ENCODE measurements at regions not wholly inside any gene's neighbourhood (a gene's known extent, or its start where the extent isn't known, plus 50 kb on each side); places are given as distances from the start of the nearest gene placed in this dataset.
A peak's percentile ranks its signal among the peaks of the same experiment; 100 is the strongest.

GRCh38 chr2:145096582-145096981 lies 576.7 kb upstream of the ZEB2 start:
- H3K4me1 ChIP-seq (ENCODE audit: low read depth): no peaks in the 10 kb centered on the region
- H3K36me3 ChIP-seq (ENCODE audit: low read depth): no peaks in the 10 kb centered on the region
- H3K9me3 ChIP-seq: no peaks in the 10 kb centered on the region
- peak; percentile 9 for ATAC-seq
- no peak for TF ChIP-seq CTCF (IDR thresholded peaks at IDR 0.05)
- no peak for DNase-seq
- H3K4me3 ChIP-seq: no peak overlapping the region
- intact Hi-C loops (cut with DNase I, micrococcal nuclease): no loop called here

DNA sequence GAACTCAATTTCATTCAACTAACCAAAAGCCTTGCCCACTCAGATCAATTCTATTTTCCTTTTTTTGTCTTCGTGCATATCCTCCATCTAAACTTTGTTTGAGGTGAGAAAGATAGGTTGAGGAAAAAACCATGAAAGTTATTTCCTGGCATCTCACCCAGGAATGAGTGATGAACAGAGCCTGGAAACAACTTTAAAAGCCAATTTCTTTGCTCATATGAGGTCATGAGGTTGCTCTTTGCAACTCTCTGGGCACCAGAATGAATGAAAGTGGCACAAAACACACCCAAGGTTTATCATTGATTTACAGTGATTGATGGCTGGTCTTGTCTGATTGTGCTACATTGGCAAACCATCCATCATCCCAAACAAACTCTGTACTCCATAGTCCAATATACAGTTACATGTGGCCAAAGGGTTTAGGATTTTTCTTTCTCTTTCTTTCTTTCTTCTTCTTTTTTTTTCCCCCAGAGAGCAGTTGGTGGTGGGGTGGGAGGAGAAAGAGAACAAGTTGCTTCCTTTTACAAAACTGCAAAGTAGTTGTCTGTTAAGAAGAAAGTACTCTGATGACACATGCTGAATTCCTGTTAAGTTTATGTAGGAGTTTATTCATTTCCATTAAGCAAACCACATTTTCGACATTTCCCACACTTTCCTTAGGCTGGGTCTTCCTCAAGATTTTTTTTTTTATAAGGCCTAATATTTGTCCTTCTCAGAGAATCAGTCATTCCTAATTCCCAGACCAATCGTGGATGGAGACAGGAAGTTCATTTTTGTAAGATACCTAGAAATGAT lies 575.9 kb upstream of the ZEB2 start:
- no peaks in the 10 kb centered on the region for H3K4me1 ChIP-seq (ENCODE audit: low read depth)
- no peaks in the 10 kb centered on the region for H3K36me3 ChIP-seq (ENCODE audit: low read depth)
- ATAC-seq: no peak
- H3K4me3 ChIP-seq: no peak overlapping the region
- no peaks in the 10 kb centered on the region for H3K9me3 ChIP-seq
- DNase-seq: no peak
- no peak for TF ChIP-seq CTCF (IDR thresholded peaks at IDR 0.05)
- intact Hi-C loops (cut with DNase I, micrococcal nuclease): no loop called here

DNA sequence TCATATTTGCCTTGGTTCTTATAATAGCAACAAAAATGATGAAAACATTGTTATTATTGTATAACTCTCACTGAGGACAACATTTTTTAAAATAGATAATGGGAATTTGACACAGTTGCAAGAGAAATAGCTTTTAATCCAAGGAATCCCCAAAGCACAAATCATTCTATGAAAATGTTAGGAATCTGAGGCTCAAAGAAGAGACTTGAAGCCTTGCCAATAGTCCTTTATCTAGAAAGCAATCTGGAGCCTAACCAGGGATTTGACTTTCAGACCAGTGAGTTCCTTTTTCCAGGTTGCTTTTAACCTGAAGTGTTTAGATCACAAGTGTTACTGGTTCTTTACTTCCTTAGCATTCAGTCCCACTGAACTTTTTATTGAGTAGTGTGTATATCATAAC lies 574.5 kb upstream of the ZEB2 start:
- Histone ChIP-seq H3K4me3 (no peak overlapping the region), H3K9me3 (no peaks in the 10 kb centered on the region), H3K36me3 (ENCODE audit: low read depth) (no peaks in the 10 kb centered on the region), H3K4me1 (ENCODE audit: low read depth) (no peaks in the 10 kb centered on the region)
- no peak for TF ChIP-seq CTCF (IDR thresholded peaks at IDR 0.05)
- intact Hi-C loops (cut with DNase I, micrococcal nuclease): no loop called here
- ATAC-seq (no peak), DNase-seq (no peak)

- no peak for ATAC-seq
- no peak for DNase-seq
- no peaks in the 10 kb centered on the region for H3K4me1 ChIP-seq (ENCODE audit: low read depth)
- no peaks in the 10 kb centered on the region for H3K36me3 ChIP-seq (ENCODE audit: low read depth)
- no peak for TF ChIP-seq CTCF (IDR thresholded peaks at IDR 0.05)
- H3K9me3 ChIP-seq: no peaks in the 10 kb centered on the region
- intact Hi-C loops (cut with DNase I, micrococcal nuclease): no loop called here
- no peak overlapping the region for H3K4me3 ChIP-seq
Measured at GRCh38 chr2:145091967-145092366, 572.0 kb upstream of the ZEB2 start.

- ATAC-seq (no peak), DNase-seq (no peak)
- no peak for TF ChIP-seq CTCF (IDR thresholded peaks at IDR 0.05)
- no peaks in the 10 kb centered on the region for H3K4me1 ChIP-seq (ENCODE audit: low read depth)
- H3K9me3 ChIP-seq: no peaks in the 10 kb centered on the region
- H3K36me3 ChIP-seq (ENCODE audit: low read depth): no peaks in the 10 kb centered on the region
- intact Hi-C loops (cut with DNase I, micrococcal nuclease): no loop called here
- no peak overlapping the region for H3K4me3 ChIP-seq
Measured at GRCh38 chr2:145090841-145091761, 571.2 kb upstream of the ZEB2 start.

Data from mucosa of descending colon (tissue), 3 donors.